ENCODE measurements at regions not wholly inside any gene's neighbourhood (a gene's known extent, or its start where the extent isn't known, plus 50 kb on each side); places are given as distances from the start of the nearest gene placed in this dataset.
A peak's percentile ranks its signal among the peaks of the same experiment; 100 is the strongest.

- H3K4me3 ChIP-seq (ENCODE audit: low read depth, low read length), result no peak overlapping the region
- TF ChIP-seq, protein P1, sequence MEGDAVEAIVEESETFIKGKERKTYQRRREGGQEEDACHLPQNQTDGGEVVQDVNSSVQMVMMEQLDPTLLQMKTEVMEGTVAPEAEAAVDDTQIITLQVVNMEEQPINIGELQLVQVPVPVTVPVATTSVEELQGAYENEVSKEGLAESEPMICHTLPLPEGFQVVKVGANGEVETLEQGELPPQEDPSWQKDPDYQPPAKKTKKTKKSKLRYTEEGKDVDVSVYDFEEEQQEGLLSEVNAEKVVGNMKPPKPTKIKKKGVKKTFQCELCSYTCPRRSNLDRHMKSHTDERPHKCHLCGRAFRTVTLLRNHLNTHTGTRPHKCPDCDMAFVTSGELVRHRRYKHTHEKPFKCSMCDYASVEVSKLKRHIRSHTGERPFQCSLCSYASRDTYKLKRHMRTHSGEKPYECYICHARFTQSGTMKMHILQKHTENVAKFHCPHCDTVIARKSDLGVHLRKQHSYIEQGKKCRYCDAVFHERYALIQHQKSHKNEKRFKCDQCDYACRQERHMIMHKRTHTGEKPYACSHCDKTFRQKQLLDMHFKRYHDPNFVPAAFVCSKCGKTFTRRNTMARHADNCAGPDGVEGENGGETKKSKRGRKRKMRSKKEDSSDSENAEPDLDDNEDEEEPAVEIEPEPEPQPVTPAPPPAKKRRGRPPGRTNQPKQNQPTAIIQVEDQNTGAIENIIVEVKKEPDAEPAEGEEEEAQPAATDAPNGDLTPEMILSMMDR (IDR thresholded peaks at IDR 0.05; ENCODE audit: insufficient read depth, low read length), result no peak
- DNase-seq (ENCODE audit: low read depth), result no peak
Measured at GRCh38 chr10:33422471-33423153, 88.1 kb upstream of the NRP1 start.

DNA sequence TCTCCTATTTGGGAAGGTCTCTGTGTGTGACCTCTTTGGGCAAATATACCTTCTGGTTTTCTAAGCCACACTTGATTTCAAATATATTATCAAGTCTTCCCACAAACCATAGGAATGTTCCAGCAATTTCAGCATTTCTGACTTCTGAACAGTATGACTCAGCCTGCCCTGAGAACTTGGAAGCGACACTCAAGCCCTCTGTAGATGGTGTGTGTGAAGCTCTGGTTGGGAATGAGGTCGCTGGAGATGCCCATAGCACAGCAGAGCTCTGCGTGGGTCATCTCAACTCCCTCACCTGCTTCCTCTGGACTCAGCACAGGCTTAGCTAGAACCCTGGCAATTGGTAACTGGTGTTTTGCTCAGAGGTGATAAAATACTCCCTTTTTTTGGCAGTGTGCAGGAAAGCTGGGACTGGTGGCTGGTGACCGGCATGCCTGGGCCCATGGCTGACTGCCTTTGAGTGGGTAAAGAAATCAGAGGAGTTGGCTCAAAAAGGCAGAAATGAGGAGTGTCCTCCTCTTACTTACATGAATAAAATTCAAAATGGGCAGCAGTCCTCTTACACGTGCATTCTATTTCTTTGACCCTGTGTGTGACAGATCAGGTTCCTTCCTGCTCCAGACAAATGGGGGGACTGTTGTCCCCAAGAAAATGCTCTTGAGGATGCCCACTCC is 87.5 kb upstream of the NRP1 start:
- no peak overlapping the region for H3K4me3 ChIP-seq (ENCODE audit: low read depth, low read length)
- TF ChIP-seq, protein P1 (IDR thresholded peaks at IDR 0.05; ENCODE audit: insufficient read depth, low read length), result no peak
- peak; percentile 92 for DNase-seq (ENCODE audit: low read depth)

GRCh38 chr10:33419311-33419710 is 84.8 kb upstream of the NRP1 start:
- no peak overlapping the region for H3K4me3 ChIP-seq (ENCODE audit: low read depth, low read length)
- TF ChIP-seq, protein P1 (IDR thresholded peaks at IDR 0.05; ENCODE audit: insufficient read depth, low read length), result no peak
- DNase-seq (ENCODE audit: low read depth), result peak; percentile 19

DNA sequence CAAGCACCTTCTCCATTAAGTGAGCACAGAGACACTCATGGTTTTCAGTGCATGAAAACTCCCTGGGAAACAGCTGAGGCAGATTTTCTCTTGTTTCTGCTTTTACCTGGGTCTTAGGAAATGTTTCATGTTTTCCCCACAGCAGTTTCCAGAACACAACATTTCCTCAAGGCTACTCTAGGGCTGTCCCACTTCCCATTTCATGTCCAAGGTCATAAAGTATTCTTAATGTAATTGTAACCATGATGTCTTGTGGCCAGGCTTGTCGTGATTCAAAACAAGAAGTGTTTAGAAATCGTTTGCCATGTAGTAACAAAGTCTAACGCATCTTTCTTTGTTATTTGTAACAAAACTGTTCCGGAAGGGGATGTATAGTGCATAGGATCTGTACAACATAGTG is 83.8 kb upstream of the NRP1 start:
- TF ChIP-seq, protein P1 (IDR thresholded peaks at IDR 0.05; ENCODE audit: insufficient read depth, low read length), result no peak
- no peak overlapping the region for H3K4me3 ChIP-seq (ENCODE audit: low read depth, low read length)
- no peak for DNase-seq (ENCODE audit: low read depth)

GRCh38 chr10:33416691-33417090 is 82.2 kb upstream of the NRP1 start:
- no peak for DNase-seq (ENCODE audit: low read depth)
- no peak overlapping the region for H3K4me3 ChIP-seq (ENCODE audit: low read depth, low read length)
- TF ChIP-seq, protein P1 (IDR thresholded peaks at IDR 0.05; ENCODE audit: insufficient read depth, low read length), result no peak

DNA sequence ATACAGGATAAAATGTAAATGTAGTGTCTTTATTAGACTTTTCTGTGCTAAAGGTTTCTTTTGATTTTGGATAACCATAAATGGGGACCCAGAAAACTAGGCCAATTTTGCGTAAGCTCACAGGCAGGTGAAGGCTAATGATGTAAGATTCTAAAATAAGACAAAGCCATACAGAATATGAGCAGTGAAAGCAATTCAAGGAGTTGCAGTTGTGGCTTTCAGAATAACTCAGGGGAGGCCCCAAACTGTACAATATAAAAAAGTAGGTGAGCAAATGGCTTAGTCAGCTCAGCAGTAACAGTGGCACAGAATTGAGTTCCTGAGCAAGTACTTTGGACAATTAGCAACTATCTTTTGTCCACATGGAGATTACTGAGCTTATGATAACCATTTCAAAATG is 81.7 kb upstream of the NRP1 start:
- TF ChIP-seq, protein P1 (IDR thresholded peaks at IDR 0.05; ENCODE audit: insufficient read depth, low read length), result no peak
- no peak for DNase-seq (ENCODE audit: low read depth)
- H3K4me3 ChIP-seq (ENCODE audit: low read depth, low read length), result no peak overlapping the region
